Spleen (tissue), 11 donors: ENCODE measurements at regions not wholly inside any gene's neighbourhood (a gene's known extent, or its start where the extent isn't known, plus 50 kb on each side); places are given as distances from the start of the nearest gene placed in this dataset.

Source experiments
- DNase-seq: peaks from one replicate; pipeline ENCODE4 v3.0.0-alpha.2; 2020
- H3K27ac ChIP-seq, 8 donors: fragments of 200-600 bp; sonication (generic) in 7 of 8; 1 replicate in 4 of 8; 2 replicates in 4 of 8; pipeline versions ENCODE4 v1.5.0 to v1.8.0; 2016 to 2021; ENCODE audit warnings: inconsistent platforms in 4 of 8, mild to moderate bottlenecking in 4 of 8, moderate library complexity in 1 of 8
- H3K27me3 ChIP-seq, 7 donors: fragments of 200-600 bp; sonication (generic) in 6 of 7; replicated peaks in 1 of 7; 1 replicate in 4 of 7; 2 replicates in 3 of 7; pipeline versions ENCODE4 v1.5.0 to v1.8.0; 2016 to 2021; ENCODE audit warnings: inconsistent platforms in 3 of 7, mild to moderate bottlenecking in 1 of 7
- H3K36me3 ChIP-seq, 6 donors: fragments of 200-600 bp; sonication (generic) in 5 of 6; 1 replicate in 4 of 6; 2 replicates in 2 of 6; pipeline versions ENCODE4 v1.5.0 to v1.8.0; 2016 to 2021; ENCODE audit warnings: inconsistent platforms in 2 of 6
- H3K4me1 ChIP-seq, 6 donors: fragments of 200-600 bp; sonication (generic) in 5 of 6; 1 replicate in 3 of 6; 2 replicates in 3 of 6; pipeline versions ENCODE4 v1.5.0 to v1.8.0; 2016 to 2021; ENCODE audit warnings: inconsistent platforms in 3 of 6
- H3K4me3 ChIP-seq, 8 donors: fragments of 200-600 bp; sonication (generic) in 7 of 8; 1 replicate in 4 of 8; 2 replicates in 4 of 8; pipeline versions ENCODE4 v1.5.0 to v1.8.0; 2016 to 2021; ENCODE audit warnings: inconsistent platforms in 4 of 8, mild to moderate bottlenecking in 4 of 8, moderate library complexity in 2 of 8
- H3K9me3 ChIP-seq, 8 donors: fragments of 200-600 bp; sonication (generic) in 7 of 8; 1 replicate in 4 of 8; 2 replicates in 4 of 8; pipeline versions ENCODE4 v1.5.0 to v1.8.0; 2016 to 2021; ENCODE audit warnings: inconsistent platforms in 4 of 8
- CTCF ChIP-seq, 11 experiments: fragments of 200-600 bp in 7 of 11; fragments of 450-650 bp in 4 of 11; sonication (generic) in 4 of 11; IDR thresholded peaks in 8 of 11; conservative IDR thresholded peaks in 3 of 11; 1 replicate in 7 of 11; 2 replicates in 4 of 11; pipeline versions ENCODE4 v1.4.0 to v1.8.0; 2016 to 2021; ENCODE audit warnings: antibody characterized with exemption in 11 of 11, inconsistent platforms in 4 of 11, mild to moderate bottlenecking in 1 of 11
- POLR2A ChIP-seq, 3 donors: fragments of 450-650 bp; IDR thresholded peaks; one replicate each; pipeline ENCODE4 v1.5.1; 2017; ENCODE audit warnings: antibody characterized with exemption in 3 of 3, mild to moderate bottlenecking in 1 of 3
- POLR2AphosphoS5 ChIP-seq, 3 donors: sonication (generic); formaldehyde crosslinking; IDR thresholded peaks; one replicate each; pipeline ENCODE4 v1.5.1; 2017; ENCODE audit warnings: antibody characterized with exemption in 3 of 3
- WGBS, 5 donors: extraction: QIAGEN DNeasy Blood & Tissue Kit in 3 of 5; methylation state at CpG; one replicate each; pipeline versions ENCODE4 v1.1.5 to v1.1.7; 2013 to 2018; 5-methylcytosine and 5-hydroxymethylcytosine counted together
- intact Hi-C: fragments of 100-400 bp; cut with DNase I; formaldehyde crosslinking; loops from one replicate; pipeline ENCODE4 v1.15.0; 2023; ENCODE audit warnings: low total_unique reads
- donor health status: healthy with polysubstance abuse.
- donor health status: DM: no; HTN: no; CAD: no; lungs with moderate emphysema.
- donor health status: DM: no; HTN: no; CAD: no.
- donor health status: Bipolar disorder and iron deficiency.
- donor health status: healthy.
- donor health status: DM: no; HTN: no; CAD: no.
- donor health status: DM: yes; HTN: yes; CAD: no.

- DNase-seq: no peak
- intact Hi-C loops: no loop called here
- Histone ChIP-seq H3K4me1 (no peaks in the 10 kb centered on the region), H3K4me3 (no peak overlapping the region), H3K27ac (no peak overlapping the region), H3K36me3 (no peaks in the 10 kb centered on the region), H3K9me3 (peaks cover 0 to 7% (median 0%) of the 10 kb centered on the region in 8 donors), H3K27me3 (no peaks in the 10 kb centered on the region)
- TF ChIP-seq POLR2A (IDR thresholded peaks at IDR 0.05): no peak
- TF ChIP-seq POLR2AphosphoS5 (IDR thresholded peaks at IDR 0.05): no peak
- no peak for TF ChIP-seq CTCF (IDR thresholded peaks at IDR 0.05 in 8 of 11, conservative IDR thresholded peaks at IDR 0.05 in 3 of 11)
- 75 to 85% (median 82%) methylated on average over 5 of the region's 5 CpGs for WGBS, 5 donors
Measured at GRCh38 chrX:7503251-7503650, 339.7 kb upstream of the VCX start.

GRCh38 chrX:7500386-7500785 is 342.6 kb upstream of the VCX start:
- WGBS, 5 donors: 68 to 87% (median 77%) methylated on average over 3 of the region's 3 CpGs
- Histone ChIP-seq H3K27me3 (no peaks in the 10 kb centered on the region), H3K4me3 (no peak overlapping the region), H3K9me3 (peaks cover 0 to 7% (median 0%) of the 10 kb centered on the region in 8 donors), H3K4me1 (no peaks in the 10 kb centered on the region), H3K27ac (no peak overlapping the region), H3K36me3 (no peaks in the 10 kb centered on the region)
- intact Hi-C loops: no loop called here
- TF ChIP-seq CTCF (IDR thresholded peaks at IDR 0.05 in 8 of 11, conservative IDR thresholded peaks at IDR 0.05 in 3 of 11) (no peak), POLR2AphosphoS5 (IDR thresholded peaks at IDR 0.05) (no peak), POLR2A (IDR thresholded peaks at IDR 0.05) (no peak)
- DNase-seq: no peak

GRCh38 chrX:7486505-7486904 is 338.6 kb upstream of the PUDP start:
- Histone ChIP-seq H3K9me3 (peaks cover 0 to 5% (median 0%) of the 10 kb centered on the region in 8 donors), H3K4me1 (no peaks in the 10 kb centered on the region), H3K27me3 (no peaks in the 10 kb centered on the region), H3K27ac (no peak overlapping the region), H3K4me3 (no peak overlapping the region), H3K36me3 (no peaks in the 10 kb centered on the region)
- intact Hi-C loops: no loop called here
- WGBS, 5 donors: 61 to 76% (median 73%) methylated on average over 2 to 3 of the region's 3 CpGs
- DNase-seq: no peak
- TF ChIP-seq CTCF (IDR thresholded peaks at IDR 0.05 in 8 of 11, conservative IDR thresholded peaks at IDR 0.05 in 3 of 11) (no peak), POLR2AphosphoS5 (IDR thresholded peaks at IDR 0.05) (no peak), POLR2A (IDR thresholded peaks at IDR 0.05) (no peak)

GRCh38 chrX:7485061-7485460 is 337.1 kb upstream of the PUDP start:
- intact Hi-C loops: no loop called here
- H3K4me3 ChIP-seq: no peak overlapping the region
- peaks cover 0 to 5% (median 0%) of the 10 kb centered on the region in 8 donors for H3K9me3 ChIP-seq
- WGBS, 5 donors: 62 to 76% (median 67%) methylated on average over 1 of the region's 1 CpG
- no peaks in the 10 kb centered on the region for H3K36me3 ChIP-seq
- no peak overlapping the region for H3K27ac ChIP-seq
- H3K27me3 ChIP-seq: no peaks in the 10 kb centered on the region
- TF ChIP-seq CTCF (IDR thresholded peaks at IDR 0.05 in 8 of 11, conservative IDR thresholded peaks at IDR 0.05 in 3 of 11) (no peak), POLR2A (IDR thresholded peaks at IDR 0.05) (no peak), POLR2AphosphoS5 (IDR thresholded peaks at IDR 0.05) (no peak)
- DNase-seq: no peak
- no peaks in the 10 kb centered on the region for H3K4me1 ChIP-seq
